GM21528 (cell line): ENCODE measurements at regions not wholly inside any gene's neighbourhood (a gene's known extent, or its start where the extent isn't known, plus 50 kb on each side); places are given as distances from the start of the nearest gene placed in this dataset.
A peak's percentile ranks its signal among the peaks of the same experiment; 100 is the strongest.
"Not testable (repeated sequence)": the region's sequence is repeated elsewhere in the genome, so short reads cannot be mapped to it uniquely, and the experiment has no call there.

Source experiments
- ATAC-seq: cut with Tn5 transposase; IDR thresholded peaks from one replicate; pipeline ENCODE4 v1.9.1; 2021; ENCODE audit warnings: mild to moderate bottlenecking, moderate library complexity; ENCODE audit not compliant: unreplicated experiment, low FRiP score

- ATAC-seq, result no peak
Observed at GRCh38 chr14:89743828-89744227, 210.7 kb downstream of the EFCAB11 start.

- ATAC-seq, result no peak
Observed at GRCh38 chr14:89740241-89740640, 214.3 kb downstream of the EFCAB11 start.

- no peak for ATAC-seq
Observed at GRCh38 chr14:89736881-89737280, 217.6 kb downstream of the EFCAB11 start.

- no peak for ATAC-seq
Observed at GRCh38 chr14:89731396-89731933, 223.1 kb downstream of the EFCAB11 start.

- no peak for ATAC-seq
Observed at GRCh38 chr14:89730687-89731086, 223.8 kb downstream of the EFCAB11 start.

- no peak for ATAC-seq
Observed at GRCh38 chr14:89728964-89729363, 225.6 kb downstream of the EFCAB11 start.

GRCh38 chr14:89726226-89726625, 228.3 kb downstream of the EFCAB11 start:
- not testable (repeated sequence) for ATAC-seq

GRCh38 chr14:89724628-89724960, 229.9 kb downstream of the EFCAB11 start:
- no peak for ATAC-seq

- no peak for ATAC-seq
Observed at GRCh38 chr14:89723930-89724627, 230.5 kb downstream of the EFCAB11 start.

GRCh38 chr14:89721956-89722355, 232.6 kb downstream of the EFCAB11 start:
- ATAC-seq, result no peak

- peak; percentile 67 for ATAC-seq
Observed at GRCh38 chr14:89720741-89721729, 233.5 kb downstream of the EFCAB11 start.

- ATAC-seq, result no peak
Observed at GRCh38 chr14:89720076-89720687, 234.3 kb downstream of the EFCAB11 start.

- ATAC-seq, result peak; percentile 44
Observed at GRCh38 chr14:89719366-89720075, 235.0 kb downstream of the EFCAB11 start.

- no peak for ATAC-seq
Observed at GRCh38 chr14:89708982-89709625, 245.4 kb downstream of the EFCAB11 start.

- ATAC-seq, result no peak
Observed at GRCh38 chr14:89707086-89707485, 247.4 kb downstream of the EFCAB11 start.

- ATAC-seq, result no peak
Observed at GRCh38 chr14:89702876-89703200, 251.7 kb downstream of the EFCAB11 start.

GRCh38 chr14:89702073-89702875, 252.3 kb downstream of the EFCAB11 start:
- no peak for ATAC-seq

- ATAC-seq, result peak; percentile 79
Observed at GRCh38 chr14:89701211-89702043, 253.1 kb downstream of the EFCAB11 start.
